HUES6 (cell line): ENCODE measurements at regions not wholly inside any gene's neighbourhood (a gene's known extent, or its start where the extent isn't known, plus 50 kb on each side); places are given as distances from the start of the nearest gene placed in this dataset.
"Not testable (repeated sequence)": the region's sequence is repeated elsewhere in the genome, so short reads cannot be mapped to it uniquely, and the experiment has no call there.

Source experiments
- H3K27ac ChIP-seq: 2 replicates; pipeline ENCODE4 v1.7.0; 2013; ENCODE audit warnings: low read depth, mild to moderate bottlenecking, low read length, inconsistent platforms
- H3K27me3 ChIP-seq: 2 replicates; pipeline ENCODE4 v1.6.1; 2013; ENCODE audit warnings: low read length; ENCODE audit not compliant: control insufficient read depth, insufficient read depth
- H3K36me3 ChIP-seq: 2 replicates; pipeline ENCODE4 v1.6.1; 2013; ENCODE audit warnings: low read length; ENCODE audit not compliant: control insufficient read depth, insufficient read depth
- H3K4me1 ChIP-seq: 2 replicates; pipeline ENCODE4 v1.6.1; 2013; ENCODE audit warnings: low read length; ENCODE audit not compliant: control insufficient read depth, insufficient read depth
- H3K4me3 ChIP-seq: 2 replicates; pipeline ENCODE4 v1.5.1; 2013; ENCODE audit warnings: low read depth, low read length
- H3K9ac ChIP-seq: one replicate; pipeline ENCODE4 v1.6.1; 2013; ENCODE audit warnings: mild to moderate bottlenecking, low read length
- H3K9me3 ChIP-seq: 2 replicates; pipeline ENCODE4 v1.6.1; 2013; ENCODE audit warnings: low read depth, low read length; ENCODE audit not compliant: control insufficient read depth, insufficient read depth

DNA sequence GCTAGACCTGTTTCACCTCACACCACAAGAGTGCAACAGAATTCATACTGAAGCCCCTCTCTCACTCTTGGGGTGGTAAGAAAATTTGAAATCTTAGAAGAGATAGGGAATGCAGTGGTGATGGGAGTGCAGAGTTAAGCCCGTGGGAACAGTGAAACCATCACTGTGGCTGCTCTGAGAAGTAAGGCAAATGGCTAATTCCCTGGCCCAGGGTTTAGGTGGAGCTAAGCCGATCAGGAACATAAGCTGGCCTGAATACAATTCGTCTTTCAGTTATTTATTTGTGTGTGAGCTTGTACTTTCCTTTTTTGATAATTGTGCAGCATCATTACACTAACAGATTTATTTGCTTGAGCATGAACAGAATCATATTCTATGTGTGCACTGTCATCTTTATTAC lies 1070.6 kb downstream of the STPG2 start:
- no peak overlapping the region for H3K4me3 ChIP-seq
- H3K27me3 ChIP-seq: no peaks in the 10 kb centered on the region
- H3K36me3 ChIP-seq: no peaks in the 10 kb centered on the region
- H3K4me1 ChIP-seq: no peaks in the 10 kb centered on the region
- no peak overlapping the region for H3K9ac ChIP-seq
- no peak overlapping the region for H3K27ac ChIP-seq
- H3K9me3 ChIP-seq: no peaks in the 10 kb centered on the region

DNA sequence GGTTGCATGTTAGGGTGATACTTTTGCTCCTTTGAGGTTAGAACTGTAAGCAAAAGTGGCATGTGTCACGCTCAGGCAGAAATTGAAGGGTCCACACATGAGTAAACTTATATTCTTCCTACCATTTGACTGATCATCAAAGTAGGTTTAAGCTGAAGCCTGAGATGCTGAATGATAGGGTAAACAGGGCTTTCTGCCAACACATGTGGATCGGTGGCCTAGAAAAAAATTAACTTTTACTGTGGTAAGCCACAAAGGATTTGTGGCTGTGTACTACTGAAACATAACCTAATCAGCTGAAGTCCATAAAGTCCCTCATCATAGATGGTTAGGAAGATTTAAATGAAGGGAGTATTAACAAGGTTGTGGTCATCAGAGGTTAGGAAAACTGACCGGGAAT lies 1070.1 kb downstream of the STPG2 start:
- Histone ChIP-seq H3K4me3 (no peak overlapping the region), H3K4me1 (no peaks in the 10 kb centered on the region), H3K9ac (no peak overlapping the region), H3K27ac (no peak overlapping the region), H3K9me3 (no peaks in the 10 kb centered on the region), H3K27me3 (no peaks in the 10 kb centered on the region), H3K36me3 (no peaks in the 10 kb centered on the region)

DNA sequence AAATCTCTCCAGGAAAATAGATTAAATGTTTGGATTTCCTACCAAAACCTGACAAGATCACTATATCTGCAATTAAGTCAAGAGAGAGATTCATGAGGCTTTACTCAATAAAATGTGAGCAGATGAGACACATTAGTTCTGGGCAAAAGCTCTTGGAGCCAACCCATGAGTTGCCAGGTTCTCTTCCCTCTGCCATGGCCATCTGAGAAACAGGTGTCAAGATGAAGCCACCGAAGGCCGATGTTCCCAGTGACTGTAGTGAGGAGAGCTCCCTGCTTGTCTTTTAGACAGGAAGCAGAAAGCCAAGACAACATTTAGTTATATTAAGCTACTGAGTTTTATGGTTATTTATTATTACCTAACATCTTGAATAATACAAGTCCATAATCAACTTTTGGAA lies 1068.7 kb downstream of the STPG2 start:
- no peaks in the 10 kb centered on the region for H3K36me3 ChIP-seq
- H3K27ac ChIP-seq: no peak overlapping the region
- H3K9ac ChIP-seq: no peak overlapping the region
- H3K9me3 ChIP-seq: no peaks in the 10 kb centered on the region
- H3K4me3 ChIP-seq: no peak overlapping the region
- no peaks in the 10 kb centered on the region for H3K27me3 ChIP-seq
- H3K4me1 ChIP-seq: no peaks in the 10 kb centered on the region

DNA sequence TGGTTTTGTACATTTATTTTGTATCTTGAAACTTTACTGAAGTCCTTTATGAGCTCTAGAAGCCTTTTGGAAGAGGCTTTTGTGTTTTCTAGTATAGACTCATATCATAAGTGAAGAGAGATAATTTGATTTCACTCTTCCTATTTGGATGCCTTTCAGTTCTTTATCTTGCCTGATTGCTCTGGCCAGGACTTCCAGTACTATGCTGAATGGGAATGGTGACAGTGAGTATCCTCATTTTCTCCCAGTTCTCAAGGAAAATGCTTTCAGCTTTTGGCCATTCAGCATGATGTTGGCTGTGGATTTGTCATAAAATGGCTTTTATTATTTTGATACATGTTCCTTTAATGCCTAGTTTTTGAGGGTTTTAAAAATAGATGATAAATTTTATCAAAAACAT lies 1061.3 kb downstream of the STPG2 start:
- Histone ChIP-seq H3K4me3 (no peak overlapping the region), H3K9ac (no peak overlapping the region), H3K9me3 (no peaks in the 10 kb centered on the region), H3K36me3 (no peaks in the 10 kb centered on the region), H3K27me3 (no peaks in the 10 kb centered on the region), H3K27ac (no peak overlapping the region), H3K4me1 (no peaks in the 10 kb centered on the region)

DNA sequence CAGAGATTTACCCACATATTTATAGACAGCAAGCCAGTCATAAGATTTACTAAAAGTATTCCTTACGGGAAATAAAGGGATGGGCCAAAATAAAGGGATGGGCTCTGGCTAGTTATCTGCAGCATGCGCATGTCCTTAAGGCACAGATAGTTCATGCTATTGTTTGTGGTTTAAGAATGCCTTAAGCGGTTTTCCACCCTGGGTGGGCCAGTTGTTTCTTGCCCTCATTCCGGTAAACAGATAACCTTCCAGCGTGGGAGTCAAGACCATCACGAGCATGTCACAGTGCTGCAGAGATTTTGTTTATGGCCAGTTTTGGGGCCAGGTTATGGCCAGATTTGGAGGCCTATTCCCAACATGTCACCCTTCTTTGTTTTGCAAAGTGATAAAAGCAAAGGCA lies 1046.2 kb downstream of the STPG2 start:
- H3K4me3 ChIP-seq, H3K9ac ChIP-seq, H3K27me3 ChIP-seq, H3K36me3 ChIP-seq, H3K9me3 ChIP-seq: not testable (repeated sequence)
- Histone ChIP-seq H3K4me1 (peaks cover 14% of the 10 kb centered on the region; the same call in 1 of the 2 replicates), H3K27ac (0 out of 2 replicates have a peak overlapping the region, but pooled peaks have one; percentile 23)

DNA sequence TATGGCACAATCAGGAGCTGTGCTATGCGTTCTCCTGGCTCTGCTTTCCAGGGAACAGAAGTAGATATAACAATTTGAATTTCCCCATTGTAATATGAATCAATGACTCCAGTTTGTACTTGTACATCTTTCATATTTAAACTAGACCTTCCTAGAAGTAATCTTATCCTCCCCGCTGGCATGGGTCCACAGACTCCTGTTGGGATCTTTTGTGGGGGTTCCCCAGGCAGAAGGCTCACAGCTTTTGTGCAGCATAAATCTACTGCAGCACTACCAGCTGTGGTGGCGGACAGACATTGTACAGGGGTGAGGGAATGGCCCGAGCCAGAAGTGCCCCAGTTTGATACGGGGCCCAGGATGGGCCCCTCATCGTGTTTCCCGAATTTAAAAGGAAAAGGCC lies 1042.1 kb downstream of the STPG2 start:
- not testable (repeated sequence) for H3K9me3 ChIP-seq, H3K4me3 ChIP-seq, H3K27ac ChIP-seq, H3K27me3 ChIP-seq, H3K9ac ChIP-seq, H3K36me3 ChIP-seq
- peaks cover 14% of the 10 kb centered on the region; the same call in 1 of the 2 replicates for H3K4me1 ChIP-seq

DNA sequence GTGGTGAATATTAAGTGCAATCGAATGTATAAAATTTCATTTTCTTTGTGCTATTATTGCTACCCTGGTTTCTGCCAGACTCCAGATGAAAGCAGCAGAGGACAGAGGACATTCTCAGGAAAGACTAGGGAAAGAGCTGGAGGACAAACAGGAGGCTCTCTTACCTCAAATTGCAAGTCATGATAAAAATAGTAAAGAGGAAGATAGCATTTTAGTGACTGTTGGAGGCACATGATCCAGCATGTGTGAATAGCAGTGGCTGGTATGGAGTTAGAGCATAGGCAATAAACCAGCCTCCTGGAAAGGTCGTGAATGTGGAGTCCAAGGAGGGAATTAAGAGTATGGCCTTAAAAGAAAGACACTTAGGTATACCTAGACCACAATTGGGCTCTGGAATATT lies 1040.0 kb downstream of the STPG2 start:
- Histone ChIP-seq H3K9ac (no peak overlapping the region), H3K4me1 (no peaks in the 10 kb centered on the region), H3K9me3 (no peaks in the 10 kb centered on the region), H3K4me3 (no peak overlapping the region), H3K27me3 (no peaks in the 10 kb centered on the region), H3K27ac (no peak overlapping the region), H3K36me3 (no peaks in the 10 kb centered on the region)

DNA sequence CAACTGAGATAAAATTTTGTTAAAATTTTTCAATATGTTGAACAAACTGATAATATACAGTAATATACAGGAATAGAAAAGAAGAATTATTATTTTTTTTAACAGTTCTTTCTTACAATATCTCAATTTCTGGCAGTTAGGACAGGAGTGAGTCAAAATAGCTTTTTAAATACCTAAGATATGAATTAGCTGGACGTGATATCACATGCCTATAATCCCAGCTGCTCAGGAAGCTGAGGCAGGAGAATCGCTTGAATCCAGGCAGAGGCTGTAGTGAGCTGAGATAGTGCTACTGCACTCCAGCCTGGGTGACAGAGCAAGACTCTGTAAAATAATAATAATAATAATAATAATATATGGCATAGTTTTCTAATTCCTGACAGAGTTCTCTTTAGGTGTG lies 1039.3 kb downstream of the STPG2 start:
- Histone ChIP-seq H3K27ac (no peak overlapping the region), H3K36me3 (no peaks in the 10 kb centered on the region), H3K9ac (no peak overlapping the region), H3K4me1 (no peaks in the 10 kb centered on the region), H3K9me3 (no peaks in the 10 kb centered on the region), H3K4me3 (no peak overlapping the region), H3K27me3 (no peaks in the 10 kb centered on the region)

DNA sequence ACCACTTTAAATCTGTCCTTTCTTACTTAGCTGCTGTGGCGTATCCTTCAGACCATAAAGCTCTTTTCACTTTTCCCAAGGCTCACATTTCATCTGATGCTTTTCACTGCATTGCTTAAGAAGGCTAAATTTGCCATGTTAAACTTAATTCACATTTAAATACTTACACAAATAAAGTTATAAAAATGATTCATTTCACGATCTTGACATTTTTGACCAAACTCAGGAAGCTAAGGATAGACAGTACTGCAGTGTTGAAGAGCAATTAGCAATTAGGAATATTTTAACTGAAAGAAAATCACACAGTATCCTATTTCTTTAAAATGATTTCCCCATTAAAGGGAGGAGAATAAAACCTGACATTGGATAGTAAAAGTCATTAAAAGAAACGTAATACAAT lies 1038.6 kb downstream of the STPG2 start:
- H3K9ac ChIP-seq: no peak overlapping the region
- no peaks in the 10 kb centered on the region for H3K27me3 ChIP-seq
- H3K9me3 ChIP-seq: no peaks in the 10 kb centered on the region
- no peak overlapping the region for H3K27ac ChIP-seq
- H3K4me1 ChIP-seq: no peaks in the 10 kb centered on the region
- no peak overlapping the region for H3K4me3 ChIP-seq
- no peaks in the 10 kb centered on the region for H3K36me3 ChIP-seq

DNA sequence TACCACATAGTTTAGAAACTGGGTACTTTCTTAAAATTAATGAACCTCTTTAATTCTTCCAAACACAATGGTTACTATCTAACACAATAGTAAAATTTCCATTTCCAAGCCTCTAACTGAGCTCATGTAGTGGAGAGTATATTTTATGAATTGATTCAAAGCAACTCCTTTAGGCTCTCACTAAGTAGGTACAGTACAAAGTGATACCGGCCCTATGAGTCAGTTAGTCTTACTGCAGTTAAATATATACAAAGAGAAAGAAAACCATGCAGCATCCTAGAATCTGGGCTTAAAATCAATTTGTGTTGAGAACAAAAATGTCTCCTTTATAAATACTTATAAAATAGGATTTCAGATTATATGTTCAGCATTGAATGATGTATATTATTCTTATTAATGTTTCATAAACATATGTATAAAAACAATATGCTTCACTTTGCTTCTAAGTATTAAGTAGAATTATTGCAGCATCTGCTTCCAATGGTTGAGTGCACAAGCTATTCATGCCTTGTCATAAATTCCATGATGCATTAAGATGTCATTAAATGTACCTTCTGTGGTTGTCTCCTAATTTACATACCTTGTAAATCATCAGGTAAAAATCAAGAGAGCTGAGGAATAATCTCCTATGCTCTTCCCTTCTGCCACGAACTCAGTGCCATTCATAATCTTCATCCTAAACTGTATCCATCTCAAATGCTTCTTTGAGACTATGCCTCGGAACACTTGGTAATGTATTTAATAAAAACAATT lies 1037.8 kb downstream of the STPG2 start:
- Histone ChIP-seq H3K4me3 (no peak overlapping the region), H3K9me3 (no peaks in the 10 kb centered on the region), H3K27ac (no peak overlapping the region), H3K36me3 (no peaks in the 10 kb centered on the region; the same call in 1 of the 2 replicates), H3K4me1 (no peaks in the 10 kb centered on the region), H3K9ac (no peak overlapping the region), H3K27me3 (no peaks in the 10 kb centered on the region)

DNA sequence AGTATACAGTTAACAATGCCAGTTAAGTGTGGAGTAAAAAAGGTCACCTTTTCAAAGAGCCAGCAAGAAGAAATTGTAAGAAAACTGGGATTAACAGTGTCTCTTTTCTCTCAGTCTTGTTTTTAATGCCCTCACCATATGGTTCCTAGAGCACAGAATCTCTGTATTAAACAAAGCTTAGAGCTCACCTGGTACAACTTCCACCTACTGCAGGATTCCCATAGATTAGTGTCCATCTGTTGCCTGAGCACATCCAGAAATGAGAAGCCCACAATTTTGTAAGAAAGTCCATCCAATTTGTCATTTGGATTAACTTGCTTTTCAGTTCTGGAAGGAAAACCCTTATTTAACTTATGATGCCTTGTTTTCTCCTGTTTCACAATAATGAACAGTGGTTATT lies 1037.1 kb downstream of the STPG2 start:
- no peak overlapping the region for H3K4me3 ChIP-seq
- no peak overlapping the region for H3K9ac ChIP-seq
- H3K27me3 ChIP-seq: no peaks in the 10 kb centered on the region
- no peaks in the 10 kb centered on the region; the same call in 1 of the 2 replicates for H3K36me3 ChIP-seq
- no peaks in the 10 kb centered on the region for H3K9me3 ChIP-seq
- H3K27ac ChIP-seq: no peak overlapping the region
- H3K4me1 ChIP-seq: no peaks in the 10 kb centered on the region
